ENCODE measurements at regions not wholly inside any gene's neighbourhood (a gene's known extent, or its start where the extent isn't known, plus 50 kb on each side); places are given as distances from the start of the nearest gene placed in this dataset.
A peak's percentile ranks its signal among the peaks of the same experiment; 100 is the strongest.
"Not testable (repeated sequence)": the region's sequence is repeated elsewhere in the genome, so short reads cannot be mapped to it uniquely, and the experiment has no call there.

- no peak for DNase-seq
- intact Hi-C loops (cut with DNase I), result no loop called here
Observed at GRCh38 chrX:80929251-80929650, 119.6 kb upstream of the BRWD3 start.

DNA sequence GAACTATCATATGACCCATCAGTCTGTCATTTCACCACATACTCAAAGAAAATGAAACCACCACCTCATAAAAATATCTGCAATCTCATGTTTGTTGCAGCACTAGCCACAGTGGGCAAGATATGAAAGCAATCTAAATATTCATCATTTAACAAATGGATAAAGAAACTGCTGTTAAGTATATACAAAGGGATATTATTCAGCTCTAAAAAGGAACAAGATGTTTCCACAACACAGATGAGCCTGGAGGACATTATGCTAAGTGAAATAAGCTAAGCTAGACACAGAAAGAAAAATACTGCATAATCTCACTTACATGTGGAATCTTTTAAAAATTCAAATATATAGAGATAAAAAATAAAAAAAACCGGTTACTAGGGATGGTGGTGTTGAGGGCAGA, 108.2 kb upstream of the BRWD3 start:
- intact Hi-C loops (cut with DNase I), result no loop called here

DNA sequence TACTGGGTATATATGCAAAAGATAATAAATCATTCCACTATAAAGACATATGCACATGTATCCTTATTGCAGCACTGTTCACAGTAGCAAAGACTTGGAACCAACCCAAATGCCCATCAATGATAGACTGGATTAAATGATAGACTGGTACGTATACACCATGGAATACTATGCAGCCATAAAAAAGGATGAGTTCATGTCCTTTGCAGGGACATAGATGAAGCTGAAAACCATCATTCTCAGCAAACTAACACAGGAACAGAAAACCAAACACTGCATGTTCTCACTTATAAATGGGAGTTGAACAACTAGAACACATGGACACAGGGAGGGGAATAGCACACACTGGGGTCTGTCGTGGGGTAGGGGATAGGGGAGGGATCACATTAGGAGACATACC, 102.7 kb upstream of the BRWD3 start:
- intact Hi-C loops (cut with DNase I); DNase-seq: not testable (repeated sequence)

More for the DNA sequence above, 108.2 kb upstream of the BRWD3 start:
- DNase-seq, result no peak

GRCh38 chrX:80879916-80880315, 70.2 kb upstream of the BRWD3 start:
- DNase-seq, result no peak
- intact Hi-C loops (cut with DNase I), result no loop called here

- intact Hi-C loops (cut with DNase I), result no loop called here
- peak in 29 of 42 donors; percentile 1 to 56 (median 18) for DNase-seq
Observed at GRCh38 chrX:80879143-80879542, 69.5 kb upstream of the BRWD3 start.

DNA sequence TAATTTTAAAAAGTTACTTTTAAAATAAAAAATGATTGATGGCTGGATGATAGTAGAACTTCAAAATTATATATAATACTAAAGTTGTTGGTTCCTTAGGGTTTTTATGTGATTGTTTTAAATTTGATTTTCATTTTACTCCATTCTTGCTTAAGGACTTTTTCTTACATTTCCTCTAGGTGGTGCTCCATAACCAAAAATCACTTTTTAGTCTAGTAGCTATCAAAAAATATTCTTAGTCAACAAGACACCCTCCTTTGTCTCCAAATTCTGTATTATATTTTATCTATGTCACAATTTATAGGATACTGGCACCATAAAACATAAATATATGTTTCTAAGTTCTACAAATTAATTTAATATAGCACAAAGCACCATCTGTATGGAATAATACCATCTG, 67.2 kb upstream of the BRWD3 start:
- intact Hi-C loops (cut with DNase I), result no loop called here
- DNase-seq, result no peak
